A549 (cell line): ENCODE measurements at regions not wholly inside any gene's neighbourhood (a gene's known extent, or its start where the extent isn't known, plus 50 kb on each side); places are given as distances from the start of the nearest gene placed in this dataset.

Experiments
- ATAC-seq, 2 experiments: fragments of 200-7000 bp in 1 of 2; fragments of >200 bp in 1 of 2; cut with Nextera tagmentation in 1 of 2; cut with Tn5 transposase in 1 of 2; 3 replicates each; pipeline versions ENCODE4 v1.8.0 to v1.9.1; 2018 to 2020; ENCODE audit warnings: mild to moderate bottlenecking in 1 of 2, moderate library complexity in 1 of 2
- CTCF ChIA-PET: fragments of 300-600 bp; sonication (Branson Sonifier 250); formaldehyde crosslinking; extraction: SDS; loops from one replicate; lab custom pipeline; 2021; ENCODE audit warnings: antibody characterized with exemption, inconsistent platforms; lab: Yijun Ruan, JAX
- POLR2A ChIA-PET: fragments of 350-600 bp; formaldehyde crosslinking; extraction: SDS; loops from one replicate; lab custom pipeline; 2021; ENCODE audit warnings: antibody characterized with exemption, inconsistent platforms; lab: Yijun Ruan, JAX
- DNase-seq, 2 experiments: peaks; one replicate each; pipeline versions ENCODE4 v3.0.0 to v3.0.0-alpha.2; 2011 to 2016; ENCODE audit warnings: low read depth in 1 of 2, low spot score in 1 of 2
- FAIRE-seq: peaks from 2 replicates; lab custom pipeline; 2011; peaks lifted over from hg19 to GRCh38; lab: Jason Lieb, UNC
- H3K27ac ChIP-seq, 2 experiments: fragments of >200 bp; sonication (Bioruptor Twin); formaldehyde crosslinking; 3 replicates each; pipeline ENCODE4 v1.5.1; 2016 to 2017
- H3K4me1 ChIP-seq: fragments of >200 bp; sonication (Bioruptor Twin); formaldehyde crosslinking; 3 replicates; pipeline ENCODE4 v1.6.1; 2016
- H3K4me2 ChIP-seq: fragments of >200 bp; sonication (Bioruptor Twin); formaldehyde crosslinking; 3 replicates; pipeline ENCODE4 v1.6.1; 2016
- H3K4me3 ChIP-seq: fragments of >200 bp; sonication (Bioruptor Twin); formaldehyde crosslinking; 3 replicates; pipeline ENCODE4 v1.5.1; 2016
- H3K9me3 ChIP-seq: fragments of >200 bp; sonication (Bioruptor Twin); formaldehyde crosslinking; 3 replicates; pipeline ENCODE4 v1.6.1; 2016
- BCL3 ChIP-seq: fragments of >200 bp; sonication (Bioruptor Twin); formaldehyde crosslinking; IDR thresholded peaks from 3 replicates; pipeline ENCODE4 v1.6.1; 2016
- BHLHE40 ChIP-seq: IDR thresholded peaks from 2 replicates; pipeline ENCODE4 v1.6.1; 2012; ENCODE audit warnings: low read depth, low read length, inconsistent platforms
- CBX2 ChIP-seq: fragments of 200-600 bp; sonication (generic); IDR thresholded peaks from 2 replicates; pipeline ENCODE4 v1.6.1; 2016; ENCODE audit warnings: low read depth, mild to moderate bottlenecking, borderline replicate concordance
- CEBPB ChIP-seq, 2 experiments: fragments of >200 bp in 1 of 2; sonication (Bioruptor Twin) in 1 of 2; formaldehyde crosslinking in 1 of 2; IDR thresholded peaks; 2 replicates each; pipeline ENCODE4 v1.6.1; 2012 to 2016
- CHD2 ChIP-seq: fragments of 150-350 bp; IDR thresholded peaks from 2 replicates; pipeline ENCODE4 v1.6.1; 2014; ENCODE audit warnings: low read length; ENCODE audit not compliant: partially characterized antibody
- CHD4 ChIP-seq: fragments of 200-600 bp; sonication (generic); IDR thresholded peaks from 2 replicates; pipeline ENCODE4 v1.6.1; 2016; ENCODE audit warnings: antibody characterized with exemption, mild to moderate bottlenecking, borderline replicate concordance
- CTCF ChIP-seq: fragments of >200 bp; sonication (Bioruptor Twin); formaldehyde crosslinking; IDR thresholded peaks from 3 replicates; pipeline ENCODE4 v1.5.1; 2016
- E2F6 ChIP-seq: IDR thresholded peaks from 2 replicates; pipeline ENCODE4 v1.6.1; 2012; ENCODE audit warnings: low read depth, borderline replicate concordance
- ELK1 ChIP-seq: fragments of 150-350 bp; IDR thresholded peaks from 2 replicates; pipeline ENCODE4 v1.6.1; 2014; ENCODE audit warnings: low read depth, mild to moderate bottlenecking, low read length
- GATA3 ChIP-seq: IDR thresholded peaks from 2 replicates; pipeline ENCODE4 v1.6.1; 2012; ENCODE audit warnings: borderline replicate concordance
- HDAC2 ChIP-seq: fragments of 200-600 bp; sonication (generic); IDR thresholded peaks from 2 replicates; pipeline ENCODE4 v1.6.1; 2016
- HEYL ChIP-seq: fragments of 250-450 bp; sonication (Bioruptor Pico); IDR thresholded peaks from 2 replicates; pipeline ENCODE4 v1.8.0; 2021; ENCODE audit warnings: mild to moderate bottlenecking, moderate library complexity
- HOXA7 ChIP-seq: fragments of 250-450 bp; sonication (Bioruptor Pico); IDR thresholded peaks from 2 replicates; pipeline ENCODE4 v1.5.0; 2020; ENCODE audit warnings: mild to moderate bottlenecking, moderate library complexity
- HOXB13 ChIP-seq: fragments of 250-450 bp; sonication (Bioruptor Pico); IDR thresholded peaks from 2 replicates; pipeline ENCODE4 v1.5.0; 2020; ENCODE audit warnings: low read depth, mild to moderate bottlenecking, moderate library complexity
- HOXB5 ChIP-seq: fragments of 250-450 bp; sonication (Bioruptor Pico); IDR thresholded peaks from 2 replicates; pipeline ENCODE4 v1.5.0; 2020; ENCODE audit warnings: mild to moderate bottlenecking, moderate library complexity
- JUN ChIP-seq, 2 experiments: fragments of >200 bp; sonication (Bioruptor Twin); formaldehyde crosslinking; IDR thresholded peaks; 2 replicates in 1 of 2; 3 replicates in 1 of 2; pipeline ENCODE4 v1.6.1; 2016 to 2017
- JUNB ChIP-seq: fragments of >200 bp; sonication (Bioruptor Twin); formaldehyde crosslinking; IDR thresholded peaks from 2 replicates; pipeline ENCODE4 v1.6.1; 2016
- KDM1A ChIP-seq: fragments of 200-600 bp; sonication (generic); IDR thresholded peaks from 2 replicates; pipeline ENCODE4 v1.6.1; 2016; ENCODE audit warnings: low read depth, mild to moderate bottlenecking
- KDM5A ChIP-seq: fragments of 200-600 bp; sonication (generic); IDR thresholded peaks from 2 replicates; pipeline ENCODE4 v1.6.1; 2016; ENCODE audit warnings: antibody characterized with exemption, mild to moderate bottlenecking
- MAZ ChIP-seq: fragments of 150-350 bp; IDR thresholded peaks from 2 replicates; pipeline ENCODE4 v1.6.1; 2014; ENCODE audit warnings: antibody characterized with exemption, low read depth, low read length, borderline replicate concordance
- MYC ChIP-seq: IDR thresholded peaks from 2 replicates; pipeline ENCODE4 v1.6.1; 2012; ENCODE audit warnings: mild to moderate bottlenecking, inconsistent platforms, low read length, improper control_type of control experiment, borderline replicate concordance
- NFE2L2 ChIP-seq: fragments of 150-350 bp; conservative IDR thresholded peaks from 2 replicates; pipeline ENCODE4 v1.6.1; 2014; ENCODE audit warnings: low read length
- NPAS2 ChIP-seq: fragments of 250-450 bp; sonication (Bioruptor Pico); IDR thresholded peaks from 2 replicates; pipeline ENCODE4 v1.8.0; 2022; ENCODE audit warnings: mild to moderate bottlenecking, moderate library complexity, borderline replicate concordance
- NR3C1 ChIP-seq: fragments of >200 bp; sonication (Bioruptor Twin); formaldehyde crosslinking; IDR thresholded peaks from 3 replicates; pipeline ENCODE4 v1.6.1; 2017
- POLR2A ChIP-seq: IDR thresholded peaks from 2 replicates; pipeline ENCODE4 v1.6.1; 2012; ENCODE audit warnings: mild to moderate bottlenecking, low read length
- RARB ChIP-seq: fragments of 250-450 bp; sonication (Bioruptor Pico); IDR thresholded peaks from 2 replicates; pipeline ENCODE4 v1.8.0; 2021; ENCODE audit warnings: mild to moderate bottlenecking, moderate library complexity
- RNF2 ChIP-seq: fragments of 200-600 bp; sonication (generic); IDR thresholded peaks from 2 replicates; pipeline ENCODE4 v1.6.1; 2016; ENCODE audit warnings: low read depth, mild to moderate bottlenecking, antibody characterized with exemption, moderate library complexity, borderline replicate concordance
- SMC3 ChIP-seq: fragments of >200 bp; sonication (Bioruptor Twin); formaldehyde crosslinking; IDR thresholded peaks from 3 replicates; pipeline ENCODE4 v1.6.1; 2018; ENCODE audit warnings: inconsistent platforms
- SREBF2 ChIP-seq: fragments of 450-650 bp; IDR thresholded peaks from 2 replicates; pipeline ENCODE4 v1.6.1; 2014; ENCODE audit warnings: mild to moderate bottlenecking, moderate library complexity
- TFCP2L1 ChIP-seq: fragments of 250-450 bp; sonication (Bioruptor Pico); IDR thresholded peaks from 2 replicates; pipeline ENCODE4 v1.5.0; 2021; ENCODE audit warnings: mild to moderate bottlenecking
- TP53 ChIP-seq: fragments of 250-450 bp; sonication (Bioruptor Pico); IDR thresholded peaks from 2 replicates; pipeline ENCODE4 v1.5.0; 2021; ENCODE audit warnings: mild to moderate bottlenecking, moderate library complexity
- USF2 ChIP-seq: fragments of 450-650 bp; IDR thresholded peaks from 2 replicates; pipeline ENCODE4 v1.6.1; 2014; ENCODE audit warnings: antibody characterized with exemption
- ZC3H11A ChIP-seq: fragments of 450-650 bp; IDR thresholded peaks from 2 replicates; pipeline ENCODE4 v1.6.1; 2014; ENCODE audit warnings: antibody characterized with exemption, mild to moderate bottlenecking
- WGBS: methylation state at CpG from one replicate; pipeline ENCODE4 v1.1.6; 2017; ENCODE audit errors: missing lambda C conversion rate; 5-methylcytosine and 5-hydroxymethylcytosine counted together

GRCh38 chr6:71399279-71399678 is 110.7 kb downstream of the OGFRL1 start (continued):
- no peak for TF ChIP-seq BCL3
- no peak for TF ChIP-seq HDAC2

GRCh38 chr6:71400852-71401251 is 112.2 kb downstream of the OGFRL1 start:
- ATAC-seq (no peak), DNase-seq (no peak), FAIRE-seq (no peak)
- POLR2A ChIA-PET = no interaction called here
- Histone ChIP-seq H3K4me3 (peak overlapping the region; percentile 48), H3K4me1 (peaks cover 73% of the 10 kb centered on the region), H3K27ac (peak overlapping the region; percentile 86 to 87), H3K4me2 (peak overlapping the region; percentile 96), H3K9me3 (no peaks in the 10 kb centered on the region)
- CTCF ChIA-PET = interaction anchor here (0.6 to 0.7 kb wide), 2 partner anchors 15 to 16 kb away, joined by 3 read pairs; no protein-coding TSS in a partner anchor
- no peak for TF ChIP-seq CBX2
- TF ChIP-seq ZC3H11A = no peak
- TF ChIP-seq NPAS2 (CRISPR knock-in tag) = no peak
- no peak for TF ChIP-seq SMC3
- no peak for TF ChIP-seq NFE2L2
- TF ChIP-seq RNF2 = no peak
- no peak for TF ChIP-seq JUN (IDR thresholded peaks at IDR 0.05)
- TF ChIP-seq BHLHE40 = no peak
- TF ChIP-seq CEBPB (IDR thresholded peaks at IDR 0.05) = no peak
- no peak for TF ChIP-seq RARB (CRISPR knock-in tag)
- TF ChIP-seq ELK1 = no peak
- TF ChIP-seq TFCP2L1 (CRISPR knock-in tag) = no peak
- no peak for TF ChIP-seq TP53 (CRISPR knock-in tag)
- no peak for TF ChIP-seq POLR2A
- no peak for TF ChIP-seq CHD4
- TF ChIP-seq E2F6 = no peak
- no peak for TF ChIP-seq HOXB5 (CRISPR knock-in tag)
- TF ChIP-seq, all 56 proteins: peak for 0

- Histone ChIP-seq H3K27ac (peak overlapping the region; percentile 84 to 86), H3K9me3 (no peaks in the 10 kb centered on the region), H3K4me3 (peak overlapping the region; percentile 48), H3K4me2 (peak overlapping the region; percentile 96), H3K4me1 (peaks cover 73% of the 10 kb centered on the region)
- no peak for FAIRE-seq
- DNase-seq = no peak
- TF ChIP-seq HOXB5 (CRISPR knock-in tag) = no peak
- TF ChIP-seq RNF2 = no peak
- no peak for TF ChIP-seq HOXA7
- no peak for TF ChIP-seq NR3C1
- no peak for TF ChIP-seq KDM1A
- TF ChIP-seq HOXB13 (CRISPR knock-in tag) = no peak
- no peak for TF ChIP-seq CTCF
- no peak for TF ChIP-seq BCL3
- no peak for TF ChIP-seq CHD2
- TF ChIP-seq JUNB = no peak
- no peak for TF ChIP-seq HEYL (CRISPR knock-in tag)
- no peak for TF ChIP-seq GATA3
- no peak for TF ChIP-seq ZC3H11A
- no peak for TF ChIP-seq KDM5A
- no peak for TF ChIP-seq MYC
- TF ChIP-seq MAZ = no peak
- no peak for TF ChIP-seq USF2
- no peak for TF ChIP-seq SREBF2
- 1% methylated on average over 3 of the region's 3 CpGs for WGBS
- POLR2A ChIA-PET = no interaction called here
- no peak for ATAC-seq
- CTCF ChIA-PET = interaction anchor here (1.2 to 1.3 kb wide), 2 partner anchors 19 to 81 kb away, joined by 3 read pairs; no protein-coding TSS in a partner anchor
These were observed 113.5 kb downstream of the OGFRL1 start for GRCh38 chr6:71402096-71402495.
